Hindlimb muscle (tissue), 1 donor: ENCODE measurements at regions not wholly inside any gene's neighbourhood (a gene's known extent, or its start where the extent isn't known, plus 50 kb on each side); places are given as distances from the start of the nearest gene placed in this dataset.

ENCODE experiments used
- DNase-seq: peaks from one replicate; pipeline ENCODE4 v3.0.0-alpha.2; 2013

DNA sequence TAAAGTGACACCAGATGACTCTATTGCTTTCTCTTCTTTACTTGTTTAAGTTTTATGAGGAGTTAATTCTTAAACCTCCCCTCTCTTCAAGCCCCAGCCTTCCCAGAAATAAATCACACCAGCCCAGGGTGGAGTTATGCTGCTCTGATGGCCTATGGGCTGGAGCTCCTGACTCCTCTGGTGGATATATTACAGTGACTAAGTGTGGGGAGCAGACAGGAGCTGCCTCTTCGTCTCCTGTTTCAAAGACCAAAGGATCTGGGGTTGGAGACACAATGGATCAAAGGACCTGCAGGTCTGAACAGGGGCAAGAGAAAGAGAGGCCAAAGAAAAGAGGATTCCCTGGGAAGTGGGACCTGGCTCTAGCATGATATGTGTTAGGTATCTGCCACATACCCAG, 312.0 kb upstream of the MSX2 start:
- DNase-seq: no peak

DNA sequence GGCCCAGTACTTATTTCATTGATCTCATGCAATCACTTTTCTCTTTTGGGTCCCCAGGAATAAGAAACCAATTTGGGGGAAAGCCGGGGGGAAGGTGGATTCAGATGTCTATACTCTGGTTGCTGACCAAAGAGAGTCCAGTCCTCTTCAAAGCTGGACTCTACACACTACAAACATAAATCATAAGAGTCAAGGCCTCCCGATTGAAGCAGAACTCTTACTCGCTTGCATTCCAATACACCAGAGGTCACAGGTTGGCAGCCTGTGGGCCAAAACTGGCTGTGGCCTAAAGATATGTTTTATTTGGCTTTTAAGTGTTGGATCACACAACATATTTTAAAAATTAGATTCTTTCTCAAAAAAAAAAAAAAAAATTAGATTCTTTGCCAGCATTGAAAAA, 311.4 kb upstream of the MSX2 start:
- DNase-seq: no peak

DNA sequence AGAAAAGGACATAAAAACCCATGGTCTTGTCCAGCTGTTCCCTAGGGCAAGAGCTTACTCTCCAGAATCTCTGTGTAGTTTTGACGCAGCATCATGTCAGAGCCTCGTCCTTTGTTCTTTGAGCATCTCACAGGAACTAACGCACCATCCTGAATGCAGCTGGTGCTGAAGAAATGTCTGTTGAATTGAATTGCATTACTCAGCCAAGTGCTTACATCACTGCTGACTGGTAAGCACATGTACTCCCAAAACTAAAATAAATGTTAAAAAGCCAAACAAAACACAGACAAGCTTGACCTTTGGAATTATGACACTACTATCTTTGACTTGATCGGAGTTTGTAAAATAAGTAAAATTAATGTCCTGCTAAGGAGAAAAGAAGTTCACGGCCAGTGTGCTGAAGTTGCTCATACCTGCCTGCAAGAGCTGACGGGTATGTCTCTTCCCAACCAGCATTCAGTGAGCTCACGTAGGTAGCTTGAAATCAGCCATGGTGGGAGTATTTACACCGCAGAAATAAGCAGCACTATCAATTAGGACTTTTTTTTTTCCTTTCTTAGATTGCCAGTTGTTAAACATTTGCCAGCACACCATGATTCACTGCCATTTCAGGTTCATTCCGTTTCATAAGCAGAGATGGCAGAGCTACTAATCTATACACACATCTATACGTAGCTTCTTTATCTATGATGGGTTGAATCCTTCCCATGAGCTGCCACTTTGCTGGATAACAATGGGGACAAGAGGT, 310.6 kb upstream of the MSX2 start:
- DNase-seq: no peak

DNA sequence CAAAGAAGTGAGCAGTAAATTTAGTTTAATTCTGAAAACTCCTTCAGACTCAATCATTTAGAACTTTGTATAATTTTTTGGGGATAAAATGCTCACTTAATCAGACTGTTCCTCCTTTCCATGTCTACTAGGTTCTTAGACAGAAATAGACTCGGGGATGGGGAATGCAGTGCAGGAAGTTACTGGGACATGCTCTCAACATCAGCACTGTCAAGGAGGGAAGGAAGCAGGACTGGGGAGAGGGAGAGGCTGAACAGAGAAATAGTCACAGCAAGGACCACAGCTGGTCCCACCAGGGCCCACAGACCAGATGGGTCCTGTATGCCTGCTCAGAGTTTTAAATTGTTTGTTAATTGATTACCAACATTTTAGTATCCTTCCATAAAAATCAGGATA, 310.1 kb upstream of the MSX2 start:
- no peak for DNase-seq

DNA sequence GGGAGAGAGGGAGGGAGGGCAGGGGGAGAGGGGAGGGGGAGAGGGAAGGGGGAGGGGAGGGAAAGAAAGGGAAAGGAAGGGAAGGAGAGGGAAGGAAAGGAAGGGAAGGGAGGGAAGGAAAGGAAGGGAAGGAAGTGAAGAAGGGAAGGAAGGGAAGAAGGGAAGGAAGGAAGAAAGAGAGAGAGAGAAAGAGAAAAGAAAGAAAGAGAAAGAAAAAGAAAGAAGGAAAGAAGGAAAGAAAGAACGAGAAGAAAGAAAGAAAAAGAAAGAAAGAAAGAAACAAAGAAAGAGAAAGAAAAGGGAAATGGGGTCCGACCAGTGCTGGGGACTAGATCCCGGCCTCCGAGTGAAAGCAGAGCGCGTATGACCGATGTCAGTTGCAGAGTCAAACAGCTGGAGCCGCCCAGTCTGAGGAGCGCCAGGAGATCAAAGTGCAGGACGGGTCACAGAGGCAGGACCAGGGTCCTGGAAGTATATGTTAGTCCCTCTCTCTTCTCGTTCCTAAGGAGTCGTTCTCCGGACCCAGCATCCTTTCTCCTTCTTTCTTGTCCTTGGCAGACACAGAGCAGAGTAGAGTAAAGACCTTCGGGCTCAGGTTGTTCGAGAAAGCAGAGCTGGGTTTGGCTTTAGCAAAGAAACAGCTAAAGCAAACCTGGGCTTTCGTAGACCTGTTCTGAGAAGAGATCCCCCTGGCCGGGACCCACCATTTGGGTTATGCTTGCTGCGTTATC, 305.4 kb upstream of the MSX2 start:
- no peak for DNase-seq

DNA sequence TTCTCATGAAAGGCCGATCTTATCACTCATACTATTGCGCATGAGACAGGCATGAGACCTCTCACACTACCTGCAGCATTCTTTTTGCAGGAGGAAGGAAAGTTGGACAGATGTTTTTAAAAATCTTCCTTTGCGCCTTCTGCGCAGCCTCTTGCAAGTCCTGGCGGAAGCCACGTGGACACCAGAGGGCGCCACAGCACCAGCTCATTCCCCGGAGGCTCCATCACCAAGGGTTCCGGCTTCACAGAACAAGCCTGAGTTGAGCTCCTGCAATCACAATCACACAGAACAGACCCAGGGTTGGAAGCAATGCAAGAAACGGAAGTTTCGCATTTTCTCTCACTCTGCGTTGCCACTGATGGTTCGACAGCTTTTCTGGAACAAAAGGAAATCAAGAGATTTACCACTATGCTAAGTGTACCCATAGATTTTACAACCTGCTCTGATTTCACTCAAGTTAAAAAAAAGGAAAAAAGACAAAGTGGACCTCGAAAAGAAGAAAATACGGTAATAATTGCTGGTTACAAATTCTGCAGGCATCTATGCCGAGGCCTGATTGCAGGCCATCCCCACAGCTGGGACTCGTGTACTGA, 304.7 kb upstream of the MSX2 start:
- DNase-seq: peak; percentile 85

DNA sequence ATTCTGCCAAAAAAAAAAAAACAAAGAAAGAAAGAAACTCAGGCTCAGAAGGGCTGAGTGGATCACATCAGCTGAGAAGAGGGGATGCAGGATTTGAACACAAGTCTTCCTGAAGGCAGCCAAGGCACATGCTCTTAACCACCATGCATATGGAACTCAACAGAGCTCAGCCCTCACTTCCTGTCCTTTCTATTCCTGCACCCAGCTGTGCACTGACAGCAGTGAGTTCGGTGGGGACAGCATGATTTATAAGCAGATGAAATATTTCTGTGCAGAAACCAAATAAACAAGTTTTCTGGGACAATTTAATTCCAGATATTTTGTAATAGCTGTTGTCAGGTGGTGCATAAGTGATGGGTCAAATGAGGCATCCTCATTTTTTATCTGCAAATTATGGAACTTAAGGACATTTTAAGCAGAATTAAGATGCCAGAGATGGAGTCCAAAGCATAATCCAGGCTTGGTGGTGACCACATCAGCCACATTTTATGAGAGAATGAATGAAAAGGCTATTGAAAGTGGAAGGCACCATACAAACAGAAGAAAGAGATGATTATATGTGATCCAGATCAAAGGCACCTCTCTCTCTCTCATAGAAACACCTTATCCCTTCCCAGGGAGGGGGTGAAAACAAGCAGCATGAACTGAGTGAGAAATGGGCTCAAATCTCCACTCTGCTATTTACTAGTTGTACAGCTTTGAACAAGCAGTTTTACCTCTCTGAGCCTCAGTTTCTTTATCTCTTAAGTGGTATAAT, 303.6 kb upstream of the MSX2 start:
- no peak for DNase-seq

DNA sequence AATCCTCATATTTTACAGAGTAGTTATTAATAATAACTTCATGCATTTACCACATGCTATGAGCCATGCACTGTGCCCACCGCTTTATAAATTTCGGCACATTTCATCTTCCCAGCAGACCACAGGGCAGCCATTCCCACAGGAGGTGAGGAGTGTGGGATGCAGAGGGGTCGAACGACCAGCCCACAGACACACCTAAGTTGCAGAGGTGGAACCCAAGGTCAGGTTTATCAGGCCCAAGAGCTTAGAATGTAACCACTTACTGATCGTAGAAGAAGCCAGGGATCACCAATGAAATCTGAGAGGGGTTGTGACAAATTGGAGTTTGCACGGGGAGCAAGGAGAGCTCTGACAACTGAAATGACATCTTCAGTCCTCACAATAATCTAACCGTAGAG, 303.0 kb upstream of the MSX2 start:
- DNase-seq: no peak

DNA sequence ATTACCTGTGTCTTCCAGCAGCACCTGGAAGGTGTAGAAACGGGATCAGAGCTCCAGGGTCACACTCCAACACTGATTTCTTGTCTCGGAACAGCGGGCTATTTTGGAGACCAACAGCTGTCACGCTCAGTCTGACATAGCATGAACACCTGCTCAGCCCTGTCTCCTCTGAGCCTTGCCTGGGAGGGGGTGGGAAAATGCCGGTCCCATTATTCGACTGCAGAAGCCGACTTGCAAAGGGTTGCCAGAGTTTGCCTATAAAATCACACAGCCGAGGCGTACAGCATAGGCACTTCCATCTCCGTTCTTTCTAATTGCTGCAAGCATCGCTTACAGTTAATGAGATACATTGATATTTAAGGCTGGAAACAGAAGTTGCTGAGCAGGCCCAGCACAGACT, 300.8 kb upstream of the MSX2 start:
- no peak for DNase-seq

DNA sequence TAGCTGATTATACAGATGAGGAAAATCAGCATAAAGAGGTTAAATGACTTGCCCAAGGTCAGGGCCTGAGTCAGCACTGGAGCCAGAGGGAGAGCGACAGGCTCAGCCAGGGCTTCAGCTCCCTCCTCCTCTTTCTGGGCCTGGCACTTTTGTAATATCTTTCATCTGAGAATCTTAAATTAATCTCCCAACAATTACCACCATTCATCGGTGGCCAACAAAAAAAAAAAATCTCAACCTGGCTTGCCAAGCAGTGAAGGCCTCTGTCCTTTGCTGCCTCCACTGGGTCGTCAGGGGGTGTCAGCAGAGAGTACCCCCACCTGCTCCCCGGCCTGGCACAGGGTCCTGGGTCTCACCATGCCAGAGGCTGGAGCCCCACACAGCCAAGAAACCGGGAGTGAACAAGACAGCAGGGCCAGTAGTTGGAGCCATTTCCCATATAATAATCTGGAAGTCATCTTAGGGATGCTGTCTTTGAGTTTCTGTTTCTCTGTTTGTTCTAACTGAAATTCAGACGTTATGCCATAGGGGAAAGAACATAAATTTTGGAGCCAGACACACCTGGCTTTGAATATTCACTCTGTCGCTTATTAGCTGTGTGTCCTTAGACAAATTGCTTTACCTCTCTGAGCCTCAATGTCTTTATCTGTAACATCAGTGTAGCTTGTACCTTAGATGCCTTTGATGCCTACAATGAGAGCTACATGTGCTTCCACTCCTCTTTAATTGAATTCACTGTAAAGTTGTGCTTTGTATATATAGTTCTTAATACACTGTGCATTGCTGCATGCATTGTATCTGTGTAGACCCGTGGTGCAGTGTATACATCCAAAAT, 299.9 kb upstream of the MSX2 start:
- peak; percentile 16 for DNase-seq

DNA sequence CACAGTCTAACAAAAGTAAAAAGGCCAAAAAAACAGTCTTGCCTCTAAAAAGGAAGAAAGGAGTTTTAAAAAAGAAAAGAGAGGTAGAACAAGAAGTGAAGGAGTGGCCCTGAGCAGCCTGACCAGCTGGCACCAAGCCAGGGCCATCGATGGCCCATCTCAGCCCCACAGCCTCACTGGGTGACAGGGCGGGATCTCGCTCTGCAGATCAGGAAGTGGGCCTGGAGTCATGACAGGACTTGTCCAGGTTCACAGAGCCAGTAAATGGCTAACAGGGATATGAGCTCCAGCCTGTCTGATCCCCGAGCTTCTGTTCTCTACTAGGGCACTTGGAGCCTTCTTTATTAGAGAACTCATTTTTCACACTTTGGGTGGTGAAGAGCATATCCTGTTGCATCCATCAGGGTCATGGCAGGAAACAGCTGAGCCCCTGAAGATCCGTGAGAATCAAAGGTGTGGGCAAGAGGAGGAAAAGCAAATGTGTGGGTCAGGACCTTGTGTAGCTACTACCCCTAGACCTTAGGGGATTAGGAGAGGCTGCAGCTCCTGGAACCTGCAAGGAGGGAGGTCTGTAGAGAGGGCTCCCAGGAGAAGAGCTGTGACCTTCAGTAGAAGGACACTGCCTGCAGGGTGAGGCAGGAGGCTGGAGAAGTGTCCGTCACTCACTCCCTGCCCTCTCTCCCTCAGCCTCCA, 299.0 kb upstream of the MSX2 start:
- no peak for DNase-seq

DNA sequence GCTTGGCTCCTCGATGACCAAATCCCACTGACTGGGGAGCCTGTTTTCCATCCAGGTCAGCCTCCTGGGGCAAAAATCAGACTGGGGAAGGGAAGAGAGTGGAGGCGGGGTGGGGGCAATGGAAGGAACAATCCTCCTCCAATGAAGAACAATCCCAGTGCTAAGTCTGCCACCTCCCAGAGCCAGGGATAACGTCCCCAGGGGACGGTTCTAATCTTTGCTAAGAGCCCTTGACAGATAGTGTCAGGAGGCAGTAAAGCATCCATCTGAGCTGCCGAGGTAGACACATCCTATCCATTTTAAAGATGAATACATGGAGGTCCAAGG, 298.5 kb upstream of the MSX2 start:
- DNase-seq: no peak

DNA sequence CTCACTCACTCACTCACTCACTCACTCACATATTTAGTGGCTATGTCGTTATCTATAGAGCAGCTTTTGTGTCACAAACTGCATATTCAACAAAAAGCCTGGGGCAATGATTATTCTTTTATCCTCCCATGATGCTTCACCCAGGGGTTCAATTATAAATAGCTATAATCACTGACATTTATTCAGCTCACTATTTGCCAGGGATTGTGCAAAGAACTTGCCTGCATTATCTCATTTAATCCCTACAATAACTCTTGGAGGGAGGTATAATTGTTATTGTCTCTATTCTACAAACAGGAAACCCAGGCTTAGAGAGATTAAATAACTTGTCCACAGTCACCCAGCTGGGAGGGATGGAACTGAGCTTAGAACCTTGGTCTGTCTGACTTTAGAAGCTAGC, 298.0 kb upstream of the MSX2 start:
- no peak for DNase-seq

DNA sequence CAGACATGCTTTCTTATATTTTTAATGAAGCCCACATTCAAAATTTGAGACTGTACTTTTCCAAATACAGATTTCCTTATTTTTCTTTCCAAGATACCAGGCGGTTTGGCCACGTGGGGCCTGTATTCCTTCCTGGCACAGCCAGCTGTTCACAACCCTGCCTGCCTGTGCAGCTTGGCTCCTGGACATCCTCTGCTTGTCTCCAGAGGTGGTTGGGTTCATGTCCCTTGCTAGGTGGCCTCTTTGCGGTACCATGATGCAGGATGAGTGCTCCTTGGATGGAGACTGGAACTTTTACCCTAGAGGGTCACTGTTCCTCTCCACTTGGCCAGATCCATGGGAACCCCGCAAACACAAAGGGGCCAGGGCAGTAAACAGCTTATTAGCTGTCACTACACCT, 297.5 kb upstream of the MSX2 start:
- DNase-seq: no peak

DNA sequence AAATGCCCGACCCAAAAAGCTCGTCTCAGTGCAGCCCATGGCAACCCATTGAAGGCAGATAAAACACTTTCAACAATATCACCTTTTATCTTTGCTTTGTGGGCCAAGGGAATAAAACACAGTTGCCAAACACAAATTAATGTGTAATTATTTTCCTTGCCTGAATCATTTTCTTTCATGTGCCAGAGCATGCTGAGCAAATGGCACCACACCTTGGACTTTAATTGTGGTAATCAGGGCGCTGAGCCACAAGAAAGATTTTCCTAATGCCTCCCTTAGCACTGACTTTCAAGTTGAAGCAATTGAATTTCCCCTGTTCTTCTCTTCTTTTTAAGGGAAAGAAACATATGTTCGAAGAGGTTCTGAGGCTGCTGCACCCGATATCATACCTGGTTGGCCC, 297.1 kb upstream of the MSX2 start:
- no peak for DNase-seq

DNA sequence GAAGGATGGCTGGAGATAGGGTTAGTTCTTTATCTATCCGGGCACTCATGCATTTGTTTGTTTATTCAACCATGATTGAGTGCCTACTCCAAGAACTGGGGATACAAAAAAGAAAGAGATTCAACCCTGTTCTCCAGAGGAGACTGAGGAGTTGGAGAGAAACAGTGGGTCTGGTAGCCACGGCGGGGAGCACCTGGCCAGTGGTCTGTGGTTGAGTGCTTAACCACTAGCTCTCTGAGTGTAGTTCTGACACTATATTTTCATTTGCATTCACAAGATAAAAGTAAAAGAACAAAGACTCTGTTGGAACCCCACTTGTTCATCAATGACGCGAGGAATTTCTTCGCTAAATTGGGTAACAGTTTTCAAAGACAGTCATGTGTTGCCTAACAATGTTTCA, 295.5 kb upstream of the MSX2 start:
- no peak for DNase-seq

DNA sequence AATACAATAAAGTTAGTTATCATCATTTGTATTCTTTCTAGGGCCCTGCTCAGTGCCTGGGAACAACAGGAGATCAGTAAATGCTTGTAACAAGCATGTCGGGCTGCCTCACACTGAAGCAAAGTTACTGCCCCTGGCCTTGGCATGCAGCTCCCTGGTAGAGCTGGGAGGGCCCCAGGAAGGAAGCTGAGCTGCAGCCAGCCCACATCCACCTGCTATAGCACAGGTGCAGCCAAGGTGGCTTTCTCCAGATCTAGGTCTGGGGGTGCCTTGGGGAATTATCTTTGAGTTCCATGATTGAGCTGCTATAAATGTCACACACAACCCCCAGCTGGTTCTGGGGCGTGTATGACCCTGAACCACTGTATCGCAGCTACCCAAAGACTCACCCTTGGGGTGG, 293.4 kb upstream of the MSX2 start:
- DNase-seq: no peak

DNA sequence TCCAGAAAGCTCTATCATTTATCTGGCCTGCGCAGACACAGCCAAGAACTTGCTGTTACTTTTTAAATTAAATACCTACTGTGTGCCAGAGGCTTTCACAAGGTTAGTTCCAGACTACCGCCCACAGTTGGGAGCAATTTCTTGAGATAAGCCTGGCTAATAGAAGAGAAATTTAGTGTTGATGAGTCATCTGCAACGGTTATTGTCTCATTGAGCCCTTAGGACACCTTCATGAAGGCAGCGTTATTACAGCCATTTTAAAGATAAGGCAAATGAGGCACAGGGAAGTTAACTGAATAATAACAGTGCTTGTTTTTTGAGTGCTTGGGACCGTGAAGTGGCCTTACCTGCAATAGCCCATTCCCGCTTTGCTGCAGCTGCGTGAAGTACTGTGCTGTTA, 292.9 kb upstream of the MSX2 start:
- no peak for DNase-seq

DNA sequence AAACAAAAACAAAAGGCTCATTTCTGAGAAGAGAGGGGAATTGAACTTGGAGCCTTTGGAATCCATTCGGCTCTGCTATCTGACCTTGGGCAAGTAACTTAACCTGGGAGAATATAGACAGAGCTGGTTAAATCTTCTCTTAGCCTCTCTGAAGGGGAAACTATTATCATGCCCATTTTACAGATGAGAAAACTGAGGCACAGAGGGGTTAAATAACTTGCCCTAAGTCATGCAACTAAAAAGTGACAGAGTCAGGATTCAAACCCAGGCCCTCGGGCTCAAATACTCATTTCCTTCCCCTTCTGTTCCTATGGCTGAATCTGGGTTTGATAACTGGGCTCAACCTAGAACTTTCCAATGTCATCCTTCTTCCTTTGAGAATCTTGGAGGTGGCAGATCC, 291.3 kb upstream of the MSX2 start:
- no peak for DNase-seq

DNA sequence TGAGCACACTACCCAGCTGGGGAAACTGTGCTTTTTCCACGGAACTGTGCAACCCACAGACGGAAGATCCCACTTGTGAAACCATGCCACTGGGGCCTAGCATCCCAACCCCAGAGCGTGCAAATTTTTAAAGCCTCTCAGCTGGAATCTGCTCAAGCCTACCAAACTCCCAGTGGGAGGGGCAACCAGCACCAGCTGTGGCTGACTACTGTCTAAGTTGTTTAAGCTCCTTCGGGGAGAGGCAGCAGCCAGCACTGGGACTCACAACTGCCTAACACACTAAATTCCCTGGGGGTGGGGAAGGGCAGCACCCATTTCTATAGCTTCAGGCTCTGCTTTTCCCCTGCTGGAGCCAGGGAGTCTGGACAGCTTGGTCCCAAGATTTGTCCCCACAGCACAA, 287.6 kb upstream of the MSX2 start:
- no peak for DNase-seq

DNA sequence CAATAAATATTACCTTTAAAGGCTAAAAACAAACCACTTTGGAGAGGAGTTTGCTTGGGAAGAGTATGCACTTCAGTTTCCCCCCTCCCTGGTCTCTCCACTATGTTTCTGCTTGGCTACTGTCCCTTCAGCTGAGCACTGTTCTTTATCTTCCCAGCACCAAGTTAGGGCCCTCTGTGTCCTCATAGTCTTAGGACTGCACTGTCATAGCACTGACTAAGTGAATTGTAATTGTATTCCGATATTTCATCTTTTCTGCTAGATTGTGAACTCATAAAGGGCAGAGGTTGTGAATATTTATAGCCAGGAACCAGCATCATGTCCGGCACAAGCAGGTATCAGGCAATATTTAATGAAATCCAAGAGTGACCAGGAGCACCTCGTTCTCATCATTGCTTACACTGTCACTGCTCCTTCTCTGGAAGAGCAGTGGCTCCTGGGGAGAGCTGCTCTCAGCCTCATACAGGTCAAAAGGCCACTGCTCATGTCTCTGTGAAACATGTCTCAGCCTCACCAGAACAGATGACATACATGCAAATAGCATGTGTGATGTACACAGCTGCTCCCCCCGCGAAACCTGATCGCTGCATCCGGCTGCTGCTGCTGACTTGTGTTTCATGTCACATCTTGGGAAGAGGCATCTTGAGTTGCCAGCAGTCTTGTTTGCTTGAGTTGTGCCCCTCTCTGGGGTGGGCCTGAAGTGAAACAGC, 279.7 kb upstream of the MSX2 start:
- DNase-seq: no peak
